ENCODE measurements at regions not wholly inside any gene's neighbourhood (a gene's known extent, or its start where the extent isn't known, plus 50 kb on each side); places are given as distances from the start of the nearest gene placed in this dataset.

DNA sequence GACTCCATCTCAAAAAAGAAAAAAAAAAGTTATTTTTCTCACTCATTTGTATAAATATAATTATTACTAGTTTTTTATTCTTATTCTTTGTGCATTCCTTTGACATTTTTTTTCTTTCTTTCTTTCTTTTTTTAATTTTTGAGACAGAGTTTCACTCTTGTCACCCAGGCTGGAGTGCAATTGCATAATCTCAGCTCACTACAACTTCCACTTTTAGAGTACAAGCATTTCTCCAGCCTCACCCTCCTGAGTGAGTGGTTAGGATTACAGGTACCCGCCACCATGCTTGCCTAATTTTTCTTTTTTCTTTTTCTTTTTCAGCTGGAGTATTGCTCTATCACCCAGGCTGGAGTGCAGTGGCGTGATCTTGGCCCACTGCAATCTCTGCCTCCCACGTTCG lies 51.4 kb upstream of the JARID2 start:
- WGBS (ENCODE audit: insufficient coverage, insufficient replicate concordance, low lambda C conversion rate, missing lambda C conversion rate) = 72% methylated on average over 4 of the region's 4 CpGs
- RAD21 ChIA-PET (ENCODE audit: unreplicated experiment) = no interaction called here
- FAIRE-seq (no peak), ATAC-seq (no peak), DNase-seq (ENCODE audit: low read depth, low spot score) (no peak)
- SMC1A ChIA-PET (ENCODE audit: uncharacterized antibody, unreplicated experiment) = interaction anchor here (0.7 to 1.2 kb wide), 2 partner anchors 8 to 10 kb away, joined by 3 to 4 read pairs; no protein-coding TSS in a partner anchor
- POLR2A ChIA-PET = no interaction called here
- H3K9ac ChIP-seq (ENCODE audit: control insufficient read depth, insufficient read depth, low read length) = no peak overlapping the region
- H3K79me2 ChIP-seq (ENCODE audit: control insufficient read depth, insufficient read depth, low read length) = no peaks in the 10 kb centered on the region
- no peak overlapping the region for H3K4me3 ChIP-seq
- H3K4me1 ChIP-seq (ENCODE audit: control insufficient read depth, insufficient read depth, low read length) = no peaks in the 10 kb centered on the region
- TF ChIP-seq, protein P1, sequence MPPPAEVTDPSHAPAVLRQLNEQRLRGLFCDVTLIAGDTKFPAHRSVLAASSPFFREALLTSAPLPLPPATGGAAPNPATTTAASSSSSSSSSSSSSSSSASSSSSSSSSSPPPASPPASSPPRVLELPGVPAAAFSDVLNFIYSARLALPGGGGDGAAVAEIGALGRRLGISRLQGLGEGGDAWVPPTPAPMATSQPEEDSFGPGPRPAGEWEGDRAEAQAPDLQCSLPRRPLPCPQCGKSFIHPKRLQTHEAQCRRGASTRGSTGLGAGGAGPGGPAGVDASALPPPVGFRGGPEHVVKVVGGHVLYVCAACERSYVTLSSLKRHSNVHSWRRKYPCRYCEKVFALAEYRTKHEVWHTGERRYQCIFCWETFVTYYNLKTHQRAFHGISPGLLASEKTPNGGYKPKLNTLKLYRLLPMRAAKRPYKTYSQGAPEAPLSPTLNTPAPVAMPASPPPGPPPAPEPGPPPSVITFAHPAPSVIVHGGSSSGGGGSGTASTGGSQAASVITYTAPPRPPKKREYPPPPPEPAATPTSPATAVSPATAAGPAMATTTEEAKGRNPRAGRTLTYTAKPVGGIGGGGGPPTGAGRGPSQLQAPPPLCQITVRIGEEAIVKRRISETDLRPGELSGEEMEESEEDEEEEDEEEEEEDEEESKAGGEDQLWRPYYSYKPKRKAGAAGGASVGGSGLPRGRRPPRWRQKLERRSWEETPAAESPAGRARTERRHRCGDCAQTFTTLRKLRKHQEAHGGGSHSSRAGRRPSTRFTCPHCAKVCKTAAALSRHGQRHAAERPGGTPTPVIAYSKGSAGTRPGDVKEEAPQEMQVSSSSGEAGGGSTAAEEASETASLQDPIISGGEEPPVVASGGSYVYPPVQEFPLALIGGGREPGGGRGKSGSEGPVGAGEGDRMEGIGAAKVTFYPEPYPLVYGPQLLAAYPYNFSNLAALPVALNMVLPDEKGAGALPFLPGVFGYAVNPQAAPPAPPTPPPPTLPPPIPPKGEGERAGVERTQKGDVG (CRISPR knock-in tag; IDR thresholded peaks at IDR 0.05) = no peak
- TF ChIP-seq FOXK2 (IDR thresholded peaks at IDR 0.05) (no peak), RAD21 (IDR thresholded peaks at IDR 0.05; ENCODE audit: insufficient read depth, low read depth, low read length) (no peak), MTA2 (IDR thresholded peaks at IDR 0.05; ENCODE audit: low read depth) (no peak), ESRRA (IDR thresholded peaks at IDR 0.05; ENCODE audit: low read length) (no peak), CEBPB (IDR thresholded peaks at IDR 0.05; ENCODE audit: borderline replicate concordance in 1 of 2, low read depth in 2 of 2, low read length in 2 of 2) (no peak), KLF5 (IDR thresholded peaks at IDR 0.05; ENCODE audit: partially characterized antibody) (no peak), YY1 (IDR thresholded peaks at IDR 0.05; ENCODE audit: low read depth, low read length) (no peak), RCOR1 (conservative IDR thresholded peaks at IDR 0.05; ENCODE audit: low read depth, low read length) (no peak), RELA (IDR thresholded peaks at IDR 0.05; ENCODE audit: borderline replicate concordance, partially characterized antibody) (no peak), EED (IDR thresholded peaks at IDR 0.05; ENCODE audit: low read depth) (no peak), KDM1A (IDR thresholded peaks at IDR 0.05; ENCODE audit: borderline replicate concordance) (no peak)
- TF ChIP-seq, protein P2, sequence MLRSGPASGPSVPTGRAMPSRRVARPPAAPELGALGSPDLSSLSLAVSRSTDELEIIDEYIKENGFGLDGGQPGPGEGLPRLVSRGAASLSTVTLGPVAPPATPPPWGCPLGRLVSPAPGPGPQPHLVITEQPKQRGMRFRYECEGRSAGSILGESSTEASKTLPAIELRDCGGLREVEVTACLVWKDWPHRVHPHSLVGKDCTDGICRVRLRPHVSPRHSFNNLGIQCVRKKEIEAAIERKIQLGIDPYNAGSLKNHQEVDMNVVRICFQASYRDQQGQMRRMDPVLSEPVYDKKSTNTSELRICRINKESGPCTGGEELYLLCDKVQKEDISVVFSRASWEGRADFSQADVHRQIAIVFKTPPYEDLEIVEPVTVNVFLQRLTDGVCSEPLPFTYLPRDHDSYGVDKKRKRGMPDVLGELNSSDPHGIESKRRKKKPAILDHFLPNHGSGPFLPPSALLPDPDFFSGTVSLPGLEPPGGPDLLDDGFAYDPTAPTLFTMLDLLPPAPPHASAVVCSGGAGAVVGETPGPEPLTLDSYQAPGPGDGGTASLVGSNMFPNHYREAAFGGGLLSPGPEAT (IDR thresholded peaks at IDR 0.05; ENCODE audit: low read depth) = no peak
- TF ChIP-seq, protein P3, sequence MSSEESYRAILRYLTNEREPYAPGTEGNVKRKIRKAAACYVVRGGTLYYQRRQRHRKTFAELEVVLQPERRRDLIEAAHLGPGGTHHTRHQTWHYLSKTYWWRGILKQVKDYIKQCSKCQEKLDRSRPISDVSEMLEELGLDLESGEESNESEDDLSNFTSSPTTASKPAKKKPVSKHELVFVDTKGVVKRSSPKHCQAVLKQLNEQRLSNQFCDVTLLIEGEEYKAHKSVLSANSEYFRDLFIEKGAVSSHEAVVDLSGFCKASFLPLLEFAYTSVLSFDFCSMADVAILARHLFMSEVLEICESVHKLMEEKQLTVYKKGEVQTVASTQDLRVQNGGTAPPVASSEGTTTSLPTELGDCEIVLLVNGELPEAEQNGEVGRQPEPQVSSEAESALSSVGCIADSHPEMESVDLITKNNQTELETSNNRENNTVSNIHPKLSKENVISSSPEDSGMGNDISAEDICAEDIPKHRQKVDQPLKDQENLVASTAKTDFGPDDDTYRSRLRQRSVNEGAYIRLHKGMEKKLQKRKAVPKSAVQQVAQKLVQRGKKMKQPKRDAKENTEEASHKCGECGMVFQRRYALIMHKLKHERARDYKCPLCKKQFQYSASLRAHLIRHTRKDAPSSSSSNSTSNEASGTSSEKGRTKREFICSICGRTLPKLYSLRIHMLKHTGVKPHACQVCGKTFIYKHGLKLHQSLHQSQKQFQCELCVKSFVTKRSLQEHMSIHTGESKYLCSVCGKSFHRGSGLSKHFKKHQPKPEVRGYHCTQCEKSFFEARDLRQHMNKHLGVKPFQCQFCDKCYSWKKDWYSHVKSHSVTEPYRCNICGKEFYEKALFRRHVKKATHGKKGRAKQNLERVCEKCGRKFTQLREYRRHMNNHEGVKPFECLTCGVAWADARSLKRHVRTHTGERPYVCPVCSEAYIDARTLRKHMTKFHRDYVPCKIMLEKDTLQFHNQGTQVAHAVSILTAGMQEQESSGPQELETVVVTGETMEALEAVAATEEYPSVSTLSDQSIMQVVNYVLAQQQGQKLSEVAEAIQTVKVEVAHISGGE (CRISPR knock-in tag; IDR thresholded peaks at IDR 0.05) = no peak
- TF ChIP-seq, protein P4, sequence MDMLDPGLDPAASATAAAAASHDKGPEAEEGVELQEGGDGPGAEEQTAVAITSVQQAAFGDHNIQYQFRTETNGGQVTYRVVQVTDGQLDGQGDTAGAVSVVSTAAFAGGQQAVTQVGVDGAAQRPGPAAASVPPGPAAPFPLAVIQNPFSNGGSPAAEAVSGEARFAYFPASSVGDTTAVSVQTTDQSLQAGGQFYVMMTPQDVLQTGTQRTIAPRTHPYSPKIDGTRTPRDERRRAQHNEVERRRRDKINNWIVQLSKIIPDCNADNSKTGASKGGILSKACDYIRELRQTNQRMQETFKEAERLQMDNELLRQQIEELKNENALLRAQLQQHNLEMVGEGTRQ (IDR thresholded peaks at IDR 0.05; ENCODE audit: borderline replicate concordance, low read depth, low read length) = no peak
- intact Hi-C loops (cut with micrococcal nuclease; ENCODE audit: unreplicated experiment) = no loop called here
- in situ Hi-C loops (cut with MboI) = no loop called here
- no peaks in the 10 kb centered on the region for H3K9me3 ChIP-seq (replicated peaks; ENCODE audit: control insufficient read depth, insufficient read depth, low read length)
- H3K27ac ChIP-seq (ENCODE audit: control insufficient read depth, insufficient read depth) = no peak overlapping the region
- H3K36me3 ChIP-seq (ENCODE audit: control insufficient read depth in 2 of 2, insufficient read depth in 2 of 2, low read length in 1 of 2) = no peaks in the 10 kb centered on the region
- CTCF ChIA-PET = no interaction called here
- H2AFZ ChIP-seq (ENCODE audit: control insufficient read depth, low read depth, low read length) = no peak overlapping the region
- no peak overlapping the region for H3K4me2 ChIP-seq (ENCODE audit: control insufficient read depth, insufficient read depth)
- no peaks in the 10 kb centered on the region for H4K20me1 ChIP-seq (ENCODE audit: control insufficient read depth, insufficient read depth)
- no TSS peak for BruUV-seq (replicated peaks)
- no peaks in the 10 kb centered on the region for H3K27me3 ChIP-seq (replicated peaks in 1 of 2; ENCODE audit: control insufficient read depth in 2 of 2, insufficient read depth in 2 of 2, low read length in 1 of 2)

All from GM12878 (cell line).